HG02938 (cell line): ENCODE measurements at regions not wholly inside any gene's neighbourhood (a gene's known extent, or its start where the extent isn't known, plus 50 kb on each side); places are given as distances from the start of the nearest gene placed in this dataset.
"Not testable (repeated sequence)": the region's sequence is repeated elsewhere in the genome, so short reads cannot be mapped to it uniquely, and the experiment has no call there.

Experiments
- ATAC-seq: cut with Tn5 transposase; IDR thresholded peaks from one replicate; pipeline ENCODE4 v1.9.1; 2021; ENCODE audit warnings: mild to moderate bottlenecking, moderate library complexity; ENCODE audit not compliant: unreplicated experiment

GRCh38 chr3:153785901-153786300 is 335.3 kb upstream of the ARHGEF26 start:
- ATAC-seq: peak; percentile 46

DNA sequence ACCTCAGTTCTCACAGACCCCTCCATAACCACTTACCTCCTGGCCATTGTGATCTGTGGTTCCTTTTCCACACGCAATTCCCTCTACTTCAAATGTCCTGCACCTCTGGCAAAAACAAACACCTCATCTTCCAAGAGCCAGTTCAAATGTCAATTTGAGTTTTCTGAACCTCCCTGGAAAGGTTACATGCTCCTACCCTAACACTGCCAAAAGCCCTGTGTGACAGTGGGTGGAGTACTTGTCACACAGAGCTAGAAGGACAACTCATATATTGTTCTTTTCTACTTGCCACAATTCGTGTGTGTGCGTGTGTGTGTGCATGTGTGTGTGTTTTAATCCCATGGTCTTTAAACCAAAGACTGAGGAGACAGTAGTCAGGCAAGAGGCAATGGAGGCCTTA is 331.8 kb upstream of the ARHGEF26 start:
- ATAC-seq: no peak

- not testable (repeated sequence) for ATAC-seq
Observed at GRCh38 chr3:153797056-153797455, 324.1 kb upstream of the ARHGEF26 start.

DNA sequence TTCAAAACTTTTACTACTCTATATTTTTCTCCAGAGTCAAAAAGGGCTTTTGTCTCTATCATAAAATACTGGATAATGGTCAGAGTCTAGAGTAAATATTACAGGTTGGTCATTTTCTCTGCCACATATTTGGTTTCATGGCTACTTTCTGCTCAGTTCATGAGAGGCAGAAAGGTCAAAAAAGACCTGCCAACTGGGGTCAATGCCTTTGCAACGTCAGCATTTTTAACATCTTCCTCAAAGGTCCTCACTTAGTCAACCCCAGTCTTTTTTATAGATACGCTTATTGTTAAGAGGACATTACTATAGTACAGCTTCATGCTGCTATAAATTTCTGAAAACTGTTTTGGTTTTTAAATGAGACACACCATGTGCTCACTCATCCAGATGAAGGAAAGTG is 312.1 kb upstream of the ARHGEF26 start:
- no peak for ATAC-seq

DNA sequence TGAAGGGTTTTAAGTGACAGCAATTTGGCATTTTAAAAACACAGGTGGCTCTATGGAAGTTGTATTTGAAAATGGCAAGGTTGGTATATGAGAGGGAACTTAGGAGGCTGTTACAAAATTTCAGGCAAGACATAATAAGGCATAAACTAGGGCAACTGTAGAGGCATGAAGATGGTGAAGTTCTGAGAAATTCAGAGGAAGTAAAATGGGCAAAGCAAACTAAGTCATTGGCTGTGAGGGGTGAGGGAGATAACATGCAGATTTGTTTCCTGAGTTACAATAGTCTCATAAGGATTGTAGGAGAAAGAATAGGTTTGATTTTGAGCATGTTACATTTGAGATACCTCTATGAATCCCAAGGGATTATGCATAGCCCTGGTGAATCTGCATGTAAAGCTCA is 302.9 kb upstream of the ARHGEF26 start:
- ATAC-seq: no peak

DNA sequence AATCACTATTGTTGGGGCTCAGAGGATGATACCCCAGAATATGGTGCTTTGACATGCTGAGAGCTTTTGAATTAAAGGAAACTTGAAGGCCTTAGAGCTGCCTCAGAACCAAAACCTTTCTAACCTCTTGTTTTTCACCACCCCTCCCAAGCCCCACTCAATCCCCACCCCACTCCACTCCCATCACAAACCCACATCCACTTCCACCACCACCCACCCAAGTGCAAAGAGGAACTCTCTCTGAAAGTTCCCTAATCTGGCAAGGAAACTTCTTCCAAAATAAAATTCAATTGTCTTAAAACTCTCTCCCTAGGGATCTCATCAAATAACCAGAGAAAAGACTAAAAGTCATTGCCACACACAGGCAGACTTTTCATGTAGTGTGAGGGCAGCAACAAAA is 301.2 kb upstream of the ARHGEF26 start:
- ATAC-seq: no peak

- not testable (repeated sequence) for ATAC-seq
Observed at GRCh38 chr3:153828346-153828745, 292.8 kb upstream of the ARHGEF26 start.

- no peak for ATAC-seq
Observed at GRCh38 chr3:153829606-153830170, 291.5 kb upstream of the ARHGEF26 start.

- ATAC-seq: no peak
Observed at GRCh38 chr3:153830552-153830951, 290.6 kb upstream of the ARHGEF26 start.

DNA sequence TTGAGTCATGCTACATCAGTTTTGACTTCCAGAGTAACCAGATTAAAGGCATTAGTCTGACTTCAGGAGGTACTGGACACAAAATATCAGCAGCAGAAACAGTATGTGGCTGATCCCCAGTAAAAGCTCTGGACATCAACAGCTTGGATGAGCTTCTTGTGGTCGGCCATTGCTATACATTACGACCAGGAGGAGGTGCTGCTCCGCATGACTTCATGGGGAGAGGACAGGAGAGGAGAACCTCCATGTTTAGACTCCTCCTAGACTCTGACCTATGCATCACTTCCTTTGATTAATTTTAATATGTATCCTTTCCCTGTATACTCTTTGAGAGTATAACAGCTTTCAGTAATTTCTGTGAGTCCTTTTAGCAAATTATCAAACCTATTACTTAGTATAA is 285.6 kb upstream of the ARHGEF26 start:
- ATAC-seq: peak; percentile 62

GRCh38 chr3:153840487-153840886 is 280.7 kb upstream of the ARHGEF26 start:
- no peak for ATAC-seq

- no peak for ATAC-seq
Observed at GRCh38 chr3:153843994-153844393, 277.2 kb upstream of the ARHGEF26 start.

GRCh38 chr3:153845311-153845710 is 275.9 kb upstream of the ARHGEF26 start:
- no peak for ATAC-seq

DNA sequence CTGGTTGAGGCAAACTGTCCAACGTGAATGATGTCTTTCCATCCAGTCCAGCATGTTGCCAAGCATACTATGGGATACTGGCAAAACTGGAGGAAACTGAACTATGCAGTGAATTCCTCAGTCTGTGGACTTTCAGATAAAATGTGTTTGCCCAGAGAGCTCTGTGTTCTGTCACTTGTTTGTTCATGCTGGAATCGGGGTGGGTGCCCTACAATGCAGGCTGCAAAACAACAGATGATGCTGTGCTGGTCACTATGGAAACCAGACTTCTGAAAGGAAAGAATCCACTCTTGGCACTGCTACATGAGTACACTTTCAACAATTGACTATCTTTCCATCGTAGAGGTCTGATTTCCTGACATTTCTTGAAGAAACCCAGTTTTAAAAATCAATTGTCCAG is 272.5 kb upstream of the ARHGEF26 start:
- no peak for ATAC-seq

DNA sequence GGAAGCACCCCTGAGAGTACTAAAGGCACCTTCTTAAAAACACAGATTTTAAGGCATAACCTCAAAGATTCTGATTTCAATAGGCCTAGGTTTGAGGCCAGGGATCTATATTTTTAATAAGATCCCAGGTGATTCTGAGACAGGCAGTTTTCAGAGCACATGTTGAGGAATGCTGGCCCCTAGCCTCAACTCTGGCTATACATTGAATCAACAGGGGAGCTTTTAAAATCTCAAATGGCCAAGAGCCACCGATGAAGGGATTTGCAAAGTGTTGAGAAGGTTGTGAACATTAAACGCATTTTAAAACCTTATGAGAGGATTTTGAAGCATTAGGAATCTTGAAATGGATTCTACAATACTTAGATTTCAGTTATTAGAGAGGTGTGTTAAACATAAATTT is 268.8 kb upstream of the ARHGEF26 start:
- no peak for ATAC-seq

DNA sequence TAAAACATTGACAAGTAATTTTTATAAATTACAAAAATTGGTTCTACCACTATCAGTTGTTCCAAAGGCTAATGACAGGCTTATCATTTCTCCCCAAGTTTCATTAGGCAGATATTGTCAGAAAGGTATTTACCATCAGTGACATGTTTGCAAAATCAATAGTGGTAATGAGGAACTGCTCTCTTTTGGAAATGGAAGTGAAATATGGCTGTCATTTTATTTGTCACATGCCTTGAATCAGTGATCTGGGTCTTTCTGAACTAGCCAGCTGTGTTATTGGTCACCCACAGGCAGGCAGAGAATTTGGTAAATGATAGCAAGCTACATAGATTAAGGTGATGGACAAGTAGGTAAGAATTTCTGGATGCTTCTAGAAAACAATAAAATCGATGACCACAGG is 268.0 kb upstream of the ARHGEF26 start:
- ATAC-seq: no peak

- peak; percentile 69 for ATAC-seq
Observed at GRCh38 chr3:153855772-153856171, 265.4 kb upstream of the ARHGEF26 start.

DNA sequence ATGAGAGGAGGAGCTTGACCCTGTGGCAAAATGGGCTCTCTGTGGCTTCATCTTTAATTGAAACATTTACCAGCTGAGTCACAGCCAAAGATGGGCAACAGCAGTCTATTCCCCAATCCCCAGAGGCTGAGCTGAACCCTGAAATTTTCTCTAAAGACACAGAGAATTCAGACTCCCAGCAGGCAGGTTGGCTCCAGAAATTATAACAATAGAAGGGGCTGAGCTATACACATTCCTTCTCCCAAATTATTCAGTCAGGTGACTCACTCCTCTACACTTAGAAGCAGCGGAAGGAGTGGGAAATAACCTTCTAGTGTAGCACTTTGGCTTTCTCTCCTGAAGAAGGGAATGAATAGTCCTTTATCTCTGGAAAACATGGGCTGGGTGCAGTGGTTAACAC is 264.3 kb upstream of the ARHGEF26 start:
- ATAC-seq: no peak

GRCh38 chr3:153864793-153865192 is 256.4 kb upstream of the ARHGEF26 start:
- no peak for ATAC-seq

- no peak for ATAC-seq
Observed at GRCh38 chr3:153866901-153867300, 254.3 kb upstream of the ARHGEF26 start.

DNA sequence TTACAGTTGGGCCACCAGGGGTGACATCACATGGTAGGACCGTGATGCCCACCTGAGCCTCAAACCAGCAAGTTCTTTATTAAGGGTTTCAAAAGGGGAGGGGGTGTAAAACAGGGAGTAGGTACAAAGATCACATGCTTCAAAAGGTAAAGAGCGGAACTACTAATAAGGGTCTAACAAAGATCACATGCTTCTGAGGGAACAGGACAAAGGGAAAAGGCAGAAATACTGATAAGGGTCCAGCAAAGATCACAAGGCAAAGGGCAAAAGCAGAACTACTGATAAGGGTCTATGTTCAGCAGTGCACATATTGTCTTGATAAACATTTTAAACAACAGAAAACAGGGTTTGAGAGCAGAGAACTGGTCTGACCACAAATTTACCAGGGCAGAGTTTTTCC is 246.8 kb upstream of the ARHGEF26 start:
- ATAC-seq: not testable (repeated sequence)

- ATAC-seq: no peak
Observed at GRCh38 chr3:153880493-153880892, 240.7 kb upstream of the ARHGEF26 start.

DNA sequence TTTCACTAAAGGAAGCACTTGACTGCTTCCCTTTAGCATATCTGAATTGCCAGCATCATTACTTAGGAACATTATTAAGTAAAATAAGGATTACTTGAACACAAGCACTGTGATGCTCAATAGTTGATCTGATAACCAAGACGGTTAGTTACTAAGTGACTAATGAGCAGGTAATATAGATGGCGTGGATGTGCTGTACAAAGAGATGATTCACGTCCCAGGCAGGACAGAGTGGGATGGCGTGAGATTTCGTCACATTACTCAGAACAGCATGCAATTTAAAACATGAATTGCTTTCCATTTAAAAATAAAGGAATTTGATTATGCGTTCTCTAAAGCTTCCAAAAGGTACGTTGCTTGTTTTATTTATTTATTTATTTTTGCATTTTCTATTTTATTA is 240.0 kb upstream of the ARHGEF26 start:
- no peak for ATAC-seq
